WERI-Rb-1 (cell line): ENCODE measurements at regions not wholly inside any gene's neighbourhood (a gene's known extent, or its start where the extent isn't known, plus 50 kb on each side); places are given as distances from the start of the nearest gene placed in this dataset.

Experiments
- DNase-seq: peaks from one replicate; pipeline ENCODE4 v3.0.0-alpha.2; 2020
- H3K27ac ChIP-seq: fragments of 250-450 bp; sonication (Bioruptor Pico); 2 replicates; pipeline ENCODE4 v1.5.1; 2020; ENCODE audit warnings: mild to moderate bottlenecking, moderate library complexity
- H3K27me3 ChIP-seq: fragments of 250-450 bp; sonication (Bioruptor Pico); 2 replicates; pipeline ENCODE4 v1.5.1; 2021; ENCODE audit warnings: mild to moderate bottlenecking, low read depth, moderate library complexity; ENCODE audit not compliant: insufficient read depth, severe bottlenecking
- H3K36me3 ChIP-seq: fragments of 250-450 bp; sonication (Bioruptor Pico); 2 replicates; pipeline ENCODE4 v1.5.1; 2020; ENCODE audit warnings: mild to moderate bottlenecking, moderate library complexity
- H3K4me3 ChIP-seq: 2 replicates; pipeline ENCODE4 v1.5.1; 2011; ENCODE audit warnings: low read depth, mild to moderate bottlenecking, control low read depth, low read length
- H3K9me3 ChIP-seq: fragments of 250-450 bp; sonication (Bioruptor Pico); 2 replicates; pipeline ENCODE4 v1.5.1; 2021; ENCODE audit warnings: mild to moderate bottlenecking, moderate library complexity; ENCODE audit not compliant: severe bottlenecking
- CTCF ChIP-seq: IDR thresholded peaks from 2 replicates; pipeline ENCODE4 v1.5.1; 2011; ENCODE audit warnings: low read depth, mild to moderate bottlenecking, control low read depth, inconsistent platforms, low read length

- Histone ChIP-seq H3K27me3 (no peaks in the 10 kb centered on the region), H3K4me3 (no peak overlapping the region), H3K27ac (peak overlapping the region; percentile 4), H3K36me3 (no peaks in the 10 kb centered on the region; the same call in 1 of the 2 replicates), H3K9me3 (no peaks in the 10 kb centered on the region)
- peak; percentile 56 for DNase-seq
- 0 out of 2 replicates have a peak, but pooled peaks have one; percentile 6 for TF ChIP-seq CTCF
Measured at GRCh38 chr1:202067188-202067974, 55.3 kb upstream of the GPR37L1 start.

- DNase-seq = peak; percentile 37
- H3K4me3 ChIP-seq = no peak overlapping the region
- peak overlapping the region; percentile 2 for H3K27ac ChIP-seq
- no peaks in the 10 kb centered on the region for H3K9me3 ChIP-seq
- no peaks in the 10 kb centered on the region; the same call in 1 of the 2 replicates for H3K36me3 ChIP-seq
- H3K27me3 ChIP-seq = no peaks in the 10 kb centered on the region
- no peak for TF ChIP-seq CTCF
Measured at GRCh38 chr1:202068596-202068995, 54.1 kb upstream of the GPR37L1 start.

DNA sequence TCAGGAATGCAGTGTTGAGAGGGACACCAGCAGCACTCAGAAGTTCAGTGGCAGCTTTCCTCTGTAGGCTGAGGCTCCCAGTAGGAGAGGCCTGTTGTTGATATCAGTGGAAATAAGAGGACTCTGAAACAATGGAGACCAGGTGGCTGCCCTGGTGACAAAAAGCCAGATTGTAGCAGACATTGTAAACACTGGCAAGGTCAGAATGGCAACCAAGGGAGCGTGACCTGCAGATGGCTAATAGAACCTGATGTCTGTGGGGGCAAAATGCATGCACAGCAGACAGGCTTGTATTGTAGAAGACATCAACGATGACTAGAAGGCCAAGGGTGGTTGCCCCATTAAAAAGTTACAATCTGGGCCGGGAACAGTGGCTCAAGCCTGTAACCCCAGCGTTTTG, 53.1 kb upstream of the GPR37L1 start:
- DNase-seq = peak; percentile 62
- no peak overlapping the region for H3K4me3 ChIP-seq
- H3K36me3 ChIP-seq = no peaks in the 10 kb centered on the region
- no peak for TF ChIP-seq CTCF
- H3K27me3 ChIP-seq = no peaks in the 10 kb centered on the region
- H3K27ac ChIP-seq = peak overlapping the region; percentile 54
- H3K9me3 ChIP-seq = no peaks in the 10 kb centered on the region

DNA sequence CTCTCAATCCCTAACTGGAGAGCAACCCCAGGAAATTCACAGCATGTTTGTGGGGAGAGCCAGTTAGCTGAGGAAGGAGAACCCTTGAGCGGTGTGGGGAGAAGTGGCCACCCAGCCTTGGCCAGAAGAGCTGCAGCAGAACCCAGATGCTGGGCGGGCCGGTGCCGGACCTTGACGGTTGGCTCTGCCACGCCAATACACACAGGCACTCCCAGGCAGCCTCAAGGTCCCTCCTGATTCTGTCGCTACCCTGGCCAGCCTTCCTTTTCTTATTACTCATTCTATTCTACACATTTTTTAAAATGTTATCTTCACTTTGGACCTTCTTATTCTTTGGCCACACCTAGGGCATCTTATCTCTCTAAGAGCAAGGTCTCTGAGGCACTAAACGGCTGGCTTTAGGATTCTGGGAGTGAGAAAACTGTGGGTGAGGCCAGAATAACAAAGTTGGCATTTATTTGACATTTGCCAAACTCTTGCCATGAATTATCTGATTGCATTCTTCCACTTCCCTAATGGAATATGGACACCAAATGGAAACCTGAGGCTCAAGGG, 50.4 kb upstream of the GPR37L1 start:
- H3K27ac ChIP-seq = no peak overlapping the region
- TF ChIP-seq CTCF = no peak
- no peaks in the 10 kb centered on the region for H3K27me3 ChIP-seq

More for the DNA sequence above, 50.4 kb upstream of the GPR37L1 start:
- DNase-seq = no peak
- Histone ChIP-seq H3K36me3 (no peaks in the 10 kb centered on the region), H3K9me3 (no peaks in the 10 kb centered on the region), H3K4me3 (no peak overlapping the region)
